ENCODE measurements at regions not wholly inside any gene's neighbourhood (a gene's known extent, or its start where the extent isn't known, plus 50 kb on each side); places are given as distances from the start of the nearest gene placed in this dataset.

DNA sequence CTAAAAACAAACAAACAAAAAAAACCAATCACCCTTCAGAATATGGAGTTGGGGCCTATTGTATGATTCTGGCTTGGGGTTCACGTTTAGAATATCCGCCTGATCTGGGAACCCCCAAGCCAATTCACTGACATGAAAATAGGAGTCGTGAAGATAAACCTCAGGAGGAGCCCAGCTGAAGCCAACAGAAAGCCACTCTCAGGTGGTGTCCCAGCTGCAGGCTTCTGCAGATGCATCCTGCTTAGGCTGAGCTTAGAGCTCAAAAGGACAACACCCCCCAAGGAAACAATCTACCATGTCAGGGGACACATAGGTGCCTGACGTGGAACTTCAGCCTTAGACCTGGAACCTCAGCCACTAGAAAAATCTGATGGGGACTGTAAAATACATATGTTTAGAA is 51.9 kb downstream of the SYNE3 start:
- no peaks in the 10 kb centered on the region for H4K20me1 ChIP-seq (ENCODE audit: control insufficient read depth, insufficient read depth, low read depth, low read length)
- H3K9me3 ChIP-seq (ENCODE audit: control insufficient read depth, insufficient read depth, low read length), result no peaks in the 10 kb centered on the region
- H3K27ac ChIP-seq (ENCODE audit: low read depth, low read length), result peak overlapping the region; percentile 84
- no peaks in the 10 kb centered on the region for H3K27me3 ChIP-seq (ENCODE audit: control insufficient read depth, low read length)
- peak overlapping the region; percentile 62 for H3K4me3 ChIP-seq (ENCODE audit: low read length)
- peaks cover 6% of the 10 kb centered on the region; the same call in 1 of the 2 replicates for H3F3A ChIP-seq (ENCODE audit: control insufficient read depth, insufficient read depth)
- H3K79me2 ChIP-seq (ENCODE audit: control insufficient read depth, low read length), result no peaks in the 10 kb centered on the region
- peaks cover 34% of the 10 kb centered on the region for H3K4me1 ChIP-seq (ENCODE audit: control insufficient read depth, low read length)
- no peak for TF ChIP-seq EZH2phosphoT487 (IDR thresholded peaks at IDR 0.05; ENCODE audit: borderline replicate concordance, low read length)
- TF ChIP-seq, protein P1, sequence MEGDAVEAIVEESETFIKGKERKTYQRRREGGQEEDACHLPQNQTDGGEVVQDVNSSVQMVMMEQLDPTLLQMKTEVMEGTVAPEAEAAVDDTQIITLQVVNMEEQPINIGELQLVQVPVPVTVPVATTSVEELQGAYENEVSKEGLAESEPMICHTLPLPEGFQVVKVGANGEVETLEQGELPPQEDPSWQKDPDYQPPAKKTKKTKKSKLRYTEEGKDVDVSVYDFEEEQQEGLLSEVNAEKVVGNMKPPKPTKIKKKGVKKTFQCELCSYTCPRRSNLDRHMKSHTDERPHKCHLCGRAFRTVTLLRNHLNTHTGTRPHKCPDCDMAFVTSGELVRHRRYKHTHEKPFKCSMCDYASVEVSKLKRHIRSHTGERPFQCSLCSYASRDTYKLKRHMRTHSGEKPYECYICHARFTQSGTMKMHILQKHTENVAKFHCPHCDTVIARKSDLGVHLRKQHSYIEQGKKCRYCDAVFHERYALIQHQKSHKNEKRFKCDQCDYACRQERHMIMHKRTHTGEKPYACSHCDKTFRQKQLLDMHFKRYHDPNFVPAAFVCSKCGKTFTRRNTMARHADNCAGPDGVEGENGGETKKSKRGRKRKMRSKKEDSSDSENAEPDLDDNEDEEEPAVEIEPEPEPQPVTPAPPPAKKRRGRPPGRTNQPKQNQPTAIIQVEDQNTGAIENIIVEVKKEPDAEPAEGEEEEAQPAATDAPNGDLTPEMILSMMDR (IDR thresholded peaks at IDR 0.05; ENCODE audit: low read depth, low read length, poor library complexity, severe bottlenecking), result no peak
- H3K9me2 ChIP-seq (replicated peaks; ENCODE audit: control insufficient read depth, low read length), result no peaks in the 10 kb centered on the region
- peak overlapping the region; percentile 78 for H3K4me2 ChIP-seq (ENCODE audit: low read length)
- no peaks in the 10 kb centered on the region for H3K36me3 ChIP-seq (ENCODE audit: control insufficient read depth, low read length)

DNA sequence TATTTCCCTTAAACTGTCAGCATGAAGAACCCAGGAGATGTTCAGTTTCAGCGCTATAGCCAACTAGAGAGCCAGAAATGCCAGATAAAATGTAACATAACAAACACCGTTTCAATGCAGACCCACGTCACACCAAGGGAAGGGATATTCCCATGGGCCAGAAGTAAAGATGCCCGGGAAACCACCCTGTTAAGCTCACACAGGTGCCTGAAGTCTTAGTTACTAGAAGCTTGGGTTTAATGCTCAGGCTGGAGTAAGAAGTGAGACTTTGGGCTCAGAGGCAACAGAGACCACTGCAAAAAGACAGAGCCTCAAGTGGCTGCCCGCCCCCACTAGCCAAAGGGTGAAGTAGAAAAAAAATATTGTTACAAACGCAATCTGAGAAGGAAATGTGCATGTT is 52.3 kb downstream of the SYNE3 start:
- no peaks in the 10 kb centered on the region for H3K36me3 ChIP-seq (ENCODE audit: control insufficient read depth, low read length)
- H3K4me1 ChIP-seq (ENCODE audit: control insufficient read depth, low read length), result peaks cover 34% of the 10 kb centered on the region
- peak overlapping the region; percentile 84 for H3K27ac ChIP-seq (ENCODE audit: low read depth, low read length)
- H3K4me2 ChIP-seq (ENCODE audit: low read length), result peak overlapping the region; percentile 78
- peaks cover 6% of the 10 kb centered on the region; the same call in 1 of the 2 replicates for H3F3A ChIP-seq (ENCODE audit: control insufficient read depth, insufficient read depth)
- TF ChIP-seq EZH2phosphoT487 (IDR thresholded peaks at IDR 0.05; ENCODE audit: borderline replicate concordance, low read length), result no peak
- TF ChIP-seq, protein P1 (IDR thresholded peaks at IDR 0.05; ENCODE audit: low read depth, low read length, poor library complexity, severe bottlenecking), result no peak
- peak overlapping the region; percentile 62 for H3K4me3 ChIP-seq (ENCODE audit: low read length)
- no peaks in the 10 kb centered on the region for H3K27me3 ChIP-seq (ENCODE audit: control insufficient read depth, low read length)
- no peaks in the 10 kb centered on the region for H3K79me2 ChIP-seq (ENCODE audit: control insufficient read depth, low read length)
- H4K20me1 ChIP-seq (ENCODE audit: control insufficient read depth, insufficient read depth, low read depth, low read length), result no peaks in the 10 kb centered on the region
- H3K9me3 ChIP-seq (ENCODE audit: control insufficient read depth, insufficient read depth, low read length), result no peaks in the 10 kb centered on the region
- H3K9me2 ChIP-seq (replicated peaks; ENCODE audit: control insufficient read depth, low read length), result no peaks in the 10 kb centered on the region

DNA sequence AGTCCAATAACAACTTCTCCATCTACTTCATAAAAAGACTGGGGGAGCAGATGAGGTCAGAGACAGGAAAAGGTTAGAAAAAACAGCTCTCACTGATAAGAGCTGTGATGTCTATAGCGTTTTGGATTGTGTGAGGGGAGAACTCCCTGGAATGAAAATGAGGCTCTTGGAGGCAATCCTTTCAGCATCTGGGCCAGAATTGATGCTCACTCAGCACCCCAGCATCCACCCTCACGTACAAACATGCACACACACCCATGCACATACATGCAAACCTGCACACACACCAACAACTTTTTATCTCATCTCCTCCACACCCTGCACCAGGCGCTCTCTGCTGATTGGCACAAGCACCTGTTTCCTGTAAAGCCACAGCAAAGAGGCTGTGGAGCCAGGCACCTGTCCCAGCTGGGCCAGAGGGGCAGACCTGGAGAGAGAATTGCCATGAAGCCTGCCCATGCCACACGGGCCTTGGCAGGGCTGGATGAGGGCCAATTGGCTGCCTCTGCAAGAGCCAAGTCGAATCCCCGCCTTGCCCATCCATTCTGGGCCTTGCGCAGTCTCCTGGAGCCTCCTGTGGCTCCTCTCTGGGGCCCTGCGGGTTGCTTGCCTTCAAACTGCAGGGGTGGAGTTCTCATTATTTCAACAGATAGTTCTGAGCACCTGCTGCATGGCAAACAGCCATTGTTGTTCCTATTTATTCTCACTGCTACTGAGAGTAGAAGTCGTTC is 53.1 kb downstream of the SYNE3 start:
- no peaks in the 10 kb centered on the region for H3K27me3 ChIP-seq (ENCODE audit: control insufficient read depth, low read length)
- no peaks in the 10 kb centered on the region for H4K20me1 ChIP-seq (ENCODE audit: control insufficient read depth, insufficient read depth, low read depth, low read length)
- no peak for TF ChIP-seq EZH2phosphoT487 (IDR thresholded peaks at IDR 0.05; ENCODE audit: borderline replicate concordance, low read length)
- TF ChIP-seq, protein P1 (IDR thresholded peaks at IDR 0.05; ENCODE audit: low read depth, low read length, poor library complexity, severe bottlenecking), result no peak
- H3K4me1 ChIP-seq (ENCODE audit: control insufficient read depth, low read length), result peaks cover 34% of the 10 kb centered on the region
- peak overlapping the region; percentile 84 for H3K27ac ChIP-seq (ENCODE audit: low read depth, low read length)
- H3F3A ChIP-seq (ENCODE audit: control insufficient read depth, insufficient read depth), result peaks cover 6% of the 10 kb centered on the region; the same call in 1 of the 2 replicates
- peak overlapping the region; percentile 78 for H3K4me2 ChIP-seq (ENCODE audit: low read length)
- no peaks in the 10 kb centered on the region for H3K36me3 ChIP-seq (ENCODE audit: control insufficient read depth, low read length)
- H3K4me3 ChIP-seq (ENCODE audit: low read length), result peak overlapping the region; percentile 62
- H3K79me2 ChIP-seq (ENCODE audit: control insufficient read depth, low read length), result no peaks in the 10 kb centered on the region
- H3K9me3 ChIP-seq (ENCODE audit: control insufficient read depth, insufficient read depth, low read length), result no peaks in the 10 kb centered on the region
- H3K9me2 ChIP-seq (replicated peaks; ENCODE audit: control insufficient read depth, low read length), result no peaks in the 10 kb centered on the region
